ENCODE measurements at regions not wholly inside any gene's neighbourhood (a gene's known extent, or its start where the extent isn't known, plus 50 kb on each side); places are given as distances from the start of the nearest gene placed in this dataset.

DNA sequence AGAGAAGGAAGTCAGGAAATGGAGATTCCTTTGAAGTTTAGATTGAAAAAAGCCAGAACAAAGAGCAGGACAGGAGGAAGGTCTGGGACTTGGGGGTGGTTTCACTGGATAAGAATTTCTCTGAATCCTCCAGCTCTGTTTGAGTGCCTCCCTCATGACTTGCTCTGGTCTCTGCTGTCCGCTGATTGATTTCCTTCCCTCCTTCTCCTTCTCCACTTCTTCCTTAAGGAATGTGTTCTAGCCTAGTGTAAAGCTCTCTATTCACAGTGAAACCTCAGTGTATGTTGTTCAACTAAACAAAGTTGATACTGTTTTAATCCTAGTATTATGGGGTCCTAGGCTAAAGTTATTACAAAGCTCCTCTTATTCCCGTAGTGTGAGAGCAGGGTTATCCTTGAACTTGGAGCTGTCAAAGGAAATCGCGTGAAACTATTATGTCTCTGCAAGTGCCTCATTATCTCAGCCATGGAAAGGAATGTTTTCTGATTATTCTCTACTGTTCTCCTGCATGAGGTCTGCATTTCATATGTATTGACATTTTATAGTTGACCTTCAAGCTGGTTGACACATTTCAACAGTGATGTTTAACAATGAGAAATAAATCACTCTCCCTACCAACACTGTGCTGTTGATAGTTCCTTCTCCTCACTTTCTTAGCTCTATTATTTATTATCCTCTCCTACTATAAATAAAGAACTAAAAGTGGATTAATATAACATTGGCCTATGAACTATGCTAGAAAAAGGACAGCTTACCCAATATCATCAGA lies 82.7 kb upstream of the KCTD3 start:
- TF ChIP-seq MAFK (IDR thresholded peaks at IDR 0.05; ENCODE audit: low read depth, low read length) = no peak
- TF ChIP-seq CEBPB (IDR thresholded peaks at IDR 0.05; ENCODE audit: low read depth, low read length) = no peak
- no peak for TF ChIP-seq RCOR1 (IDR thresholded peaks at IDR 0.05; ENCODE audit: insufficient replicate concordance, low read length)
- TF ChIP-seq SMC3 (IDR thresholded peaks at IDR 0.05; ENCODE audit: low read depth, low read length) = no peak
- no peak for TF ChIP-seq RAD21 (IDR thresholded peaks at IDR 0.05; ENCODE audit: low read length)
- TF ChIP-seq RFX5 (IDR thresholded peaks at IDR 0.05; ENCODE audit: low read depth, low read length) = no peak
- no peak for TF ChIP-seq MXI1 (IDR thresholded peaks at IDR 0.05; ENCODE audit: borderline replicate concordance, low read depth, low read length)
- no peak for TF ChIP-seq USF2 (IDR thresholded peaks at IDR 0.05; ENCODE audit: low read depth, low read length)
- no peak for TF ChIP-seq FOS (IDR thresholded peaks at IDR 0.05; ENCODE audit: low read depth, low read length)
- no peak for TF ChIP-seq CHD1 (IDR thresholded peaks at IDR 0.05; ENCODE audit: low read depth, low read length)
- no peak for TF ChIP-seq NFE2L2 (IDR thresholded peaks at IDR 0.05; ENCODE audit: low read depth, low read length)
- TF ChIP-seq, protein P1, sequence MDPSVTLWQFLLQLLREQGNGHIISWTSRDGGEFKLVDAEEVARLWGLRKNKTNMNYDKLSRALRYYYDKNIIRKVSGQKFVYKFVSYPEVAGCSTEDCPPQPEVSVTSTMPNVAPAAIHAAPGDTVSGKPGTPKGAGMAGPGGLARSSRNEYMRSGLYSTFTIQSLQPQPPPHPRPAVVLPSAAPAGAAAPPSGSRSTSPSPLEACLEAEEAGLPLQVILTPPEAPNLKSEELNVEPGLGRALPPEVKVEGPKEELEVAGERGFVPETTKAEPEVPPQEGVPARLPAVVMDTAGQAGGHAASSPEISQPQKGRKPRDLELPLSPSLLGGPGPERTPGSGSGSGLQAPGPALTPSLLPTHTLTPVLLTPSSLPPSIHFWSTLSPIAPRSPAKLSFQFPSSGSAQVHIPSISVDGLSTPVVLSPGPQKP (IDR thresholded peaks at IDR 0.05; ENCODE audit: borderline replicate concordance, low read depth, low read length) = no peak
- TF ChIP-seq, protein P2, sequence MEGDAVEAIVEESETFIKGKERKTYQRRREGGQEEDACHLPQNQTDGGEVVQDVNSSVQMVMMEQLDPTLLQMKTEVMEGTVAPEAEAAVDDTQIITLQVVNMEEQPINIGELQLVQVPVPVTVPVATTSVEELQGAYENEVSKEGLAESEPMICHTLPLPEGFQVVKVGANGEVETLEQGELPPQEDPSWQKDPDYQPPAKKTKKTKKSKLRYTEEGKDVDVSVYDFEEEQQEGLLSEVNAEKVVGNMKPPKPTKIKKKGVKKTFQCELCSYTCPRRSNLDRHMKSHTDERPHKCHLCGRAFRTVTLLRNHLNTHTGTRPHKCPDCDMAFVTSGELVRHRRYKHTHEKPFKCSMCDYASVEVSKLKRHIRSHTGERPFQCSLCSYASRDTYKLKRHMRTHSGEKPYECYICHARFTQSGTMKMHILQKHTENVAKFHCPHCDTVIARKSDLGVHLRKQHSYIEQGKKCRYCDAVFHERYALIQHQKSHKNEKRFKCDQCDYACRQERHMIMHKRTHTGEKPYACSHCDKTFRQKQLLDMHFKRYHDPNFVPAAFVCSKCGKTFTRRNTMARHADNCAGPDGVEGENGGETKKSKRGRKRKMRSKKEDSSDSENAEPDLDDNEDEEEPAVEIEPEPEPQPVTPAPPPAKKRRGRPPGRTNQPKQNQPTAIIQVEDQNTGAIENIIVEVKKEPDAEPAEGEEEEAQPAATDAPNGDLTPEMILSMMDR (conservative IDR thresholded peaks at IDR 0.05; ENCODE audit: low read depth, low read length) = no peak
- H3K79me1 ChIP-seq (ENCODE audit: low read depth in 1 of 2, low read length in 2 of 2) = no peaks in the 10 kb centered on the region
- no peak overlapping the region for H2AK5ac ChIP-seq (ENCODE audit: low read depth, low read length)
- in situ Hi-C loops (cut with MboI; ENCODE audit: low sequenced_read_pairs) = no loop called here
- H3K56ac ChIP-seq (ENCODE audit: extremely low read depth, insufficient read depth, low read length) = no peak overlapping the region
- no peak overlapping the region for H2AK9ac ChIP-seq (replicated peaks; ENCODE audit: low read depth, low read length, poor library complexity)
- H2BK5ac ChIP-seq (ENCODE audit: low read depth, low read length, poor library complexity, severe bottlenecking) = no peak overlapping the region
- intact Hi-C loops (cut with micrococcal nuclease) = no loop called here
- H3K27me3 ChIP-seq (ENCODE audit: control insufficient read depth, insufficient read depth, low read length) = no peaks in the 10 kb centered on the region
- ATAC-seq (ENCODE audit: low read depth) (no peak; the same call in 1 of the 2 replicates), DNase-seq (peak; percentile 24)
- no peak overlapping the region for H3K27ac ChIP-seq (ENCODE audit: insufficient read depth, low read length)
- no peak overlapping the region for H4K8ac ChIP-seq (ENCODE audit: low read depth in 2 of 2, low read length in 2 of 2)
- no peak overlapping the region for H3K4ac ChIP-seq (ENCODE audit: low read depth, low read length)
- H3K18ac ChIP-seq (ENCODE audit: low read depth, low read length) = no peak overlapping the region
- dilution Hi-C loops (cut with HindIII; ENCODE audit: low sequenced_read_pairs, unreplicated experiment) = no loop called here
- no peak overlapping the region for H3K9ac ChIP-seq (ENCODE audit: low read depth, low read length)
- no peak overlapping the region for H3K23ac ChIP-seq (ENCODE audit: low read depth, low read length)
- no peak overlapping the region for H2AFZ ChIP-seq (replicated peaks; ENCODE audit: low read length, poor library complexity)
- POLR2A ChIA-PET (ENCODE audit: unreplicated experiment) = no interaction called here
- no peaks in the 10 kb centered on the region for H3K9me3 ChIP-seq (ENCODE audit: control insufficient read depth, insufficient read depth, low read length)
- no peak overlapping the region for H2BK20ac ChIP-seq (ENCODE audit: low read depth, low read length)
- no peak overlapping the region for H4K5ac ChIP-seq (ENCODE audit: low read depth, low read length)
- no peak overlapping the region for H3K14ac ChIP-seq (replicated peaks; ENCODE audit: low read depth, low read length)
- no peaks in the 10 kb centered on the region for H3K4me1 ChIP-seq (ENCODE audit: control insufficient read depth, insufficient read depth, low read length)
- H4K20me1 ChIP-seq (ENCODE audit: insufficient read depth, low read length) = no peaks in the 10 kb centered on the region
- no peak overlapping the region for H4K91ac ChIP-seq (ENCODE audit: insufficient read depth, low read depth, low read length)
- no peak overlapping the region for H2BK15ac ChIP-seq (ENCODE audit: low read depth, low read length)
- H3K4me3 ChIP-seq (ENCODE audit: insufficient read depth, low read depth, low read length) = no peak overlapping the region
- no CpG with 5 or more reads among the region's 4 CpGs for WGBS, 2 experiments (ENCODE audit: extremely low coverage in 2 of 2, insufficient read length in 1 of 2)
- H2BK120ac ChIP-seq (ENCODE audit: low read depth, low read length) = no peak overlapping the region
- no TSS peak for BruUV-seq (replicated peaks)
- no peak overlapping the region for H3K4me2 ChIP-seq (ENCODE audit: low read depth, low read length)
- CTCF ChIA-PET = no interaction called here
- no peaks in the 10 kb centered on the region for H3K9me1 ChIP-seq (ENCODE audit: insufficient read depth, low read length)
- H3K36me3 ChIP-seq (ENCODE audit: control insufficient read depth, insufficient read depth, low read length) = no peaks in the 10 kb centered on the region

Data from IMR-90 (cell line).